H1 (cell line): ENCODE measurements at regions not wholly inside any gene's neighbourhood (a gene's known extent, or its start where the extent isn't known, plus 50 kb on each side); places are given as distances from the start of the nearest gene placed in this dataset.

Experiments used
- CTCF ChIA-PET: fragments of 300-600 bp; sonication (Branson Sonifier 250); formaldehyde crosslinking; loops from one replicate; lab custom pipeline; 2021; ENCODE audit not compliant: partially characterized antibody; lab: Charles Lee
- POLR2A ChIA-PET: fragments of 300-600 bp; sonication (Branson Sonifier 250); formaldehyde crosslinking; loops from one replicate; lab custom pipeline; 2021; ENCODE audit warnings: inconsistent platforms; ENCODE audit not compliant: partially characterized antibody; lab: Charles Lee
- DNase-seq, 2 experiments: peaks; one replicate each; pipeline versions ENCODE4 v3.0.0 to v3.0.0-alpha.2; 2010 to 2022; ENCODE audit warnings: low spot score in 2 of 2, low read depth in 1 of 2, mixed read lengths in 1 of 2
- FAIRE-seq: peaks from 2 replicates; lab custom pipeline; 2011; peaks lifted over from hg19 to GRCh38; lab: Jason Lieb, UNC
- H2AFZ ChIP-seq: 2 replicates; pipeline ENCODE4 v1.8.1; 2012; ENCODE audit warnings: low read length, inconsistent platforms
- H2AK5ac ChIP-seq: 2 replicates; pipeline ENCODE4 v1.6.1; 2013; ENCODE audit warnings: low read depth, low read length
- H2BK120ac ChIP-seq: replicated peaks from 2 replicates; pipeline ENCODE3; 2013; ENCODE audit warnings: low read depth, low read length, inconsistent platforms
- H2BK12ac ChIP-seq: 2 replicates; pipeline ENCODE4 v1.6.1; 2013; ENCODE audit warnings: low read depth, low read length
- H2BK15ac ChIP-seq: 2 replicates; pipeline ENCODE4 v1.6.1; 2013; ENCODE audit warnings: low read length
- H2BK20ac ChIP-seq: 2 replicates; pipeline ENCODE4 v1.6.1; 2013; ENCODE audit warnings: low read length
- H2BK5ac ChIP-seq: 2 replicates; pipeline ENCODE4 v1.6.1; 2013; ENCODE audit warnings: low read depth, low read length
- H3K14ac ChIP-seq: 2 replicates; pipeline ENCODE4 v1.6.1; 2013; ENCODE audit warnings: inconsistent platforms; ENCODE audit not compliant: insufficient read length
- H3K18ac ChIP-seq: 2 replicates; pipeline ENCODE4 v1.6.1; 2013; ENCODE audit warnings: low read length; ENCODE audit errors: extremely low read depth
- H3K23ac ChIP-seq: 2 replicates; pipeline ENCODE4 v1.6.1; 2013; ENCODE audit warnings: inconsistent platforms; ENCODE audit not compliant: insufficient read length
- H3K23me2 ChIP-seq: 2 replicates; pipeline ENCODE4 v1.6.1; 2013; ENCODE audit warnings: low read depth, low read length
- H3K27ac ChIP-seq: 2 replicates; pipeline ENCODE4 v1.6.1; 2011; ENCODE audit warnings: low read depth, low read length, inconsistent platforms
- H3K27me3 ChIP-seq, 4 experiments: replicated peaks in 1 of 4; 1 replicate in 1 of 4; 2 replicates in 3 of 4; pipeline versions ENCODE4 v1.6.1 to v1.8.1; 2011 to 2013; ENCODE audit warnings: low read length in 3 of 4, mild to moderate bottlenecking in 3 of 4, inconsistent platforms in 2 of 4, mixed read lengths in 2 of 4, moderate library complexity in 1 of 4; ENCODE audit not compliant: control insufficient read depth in 3 of 4, insufficient read depth in 3 of 4; ENCODE audit errors: extremely low read depth in 1 of 4
- H3K36me3 ChIP-seq, 4 experiments: 2 replicates each; pipeline versions ENCODE4 v1.6.1 to v1.8.1; 2011 to 2013; ENCODE audit warnings: mild to moderate bottlenecking in 4 of 4, low read length in 3 of 4, moderate library complexity in 2 of 4, control low read depth in 1 of 4, inconsistent platforms in 1 of 4; ENCODE audit not compliant: insufficient read depth in 4 of 4, control insufficient read depth in 2 of 4
- H3K4ac ChIP-seq: replicated peaks from 2 replicates; pipeline ENCODE3; 2013; ENCODE audit warnings: low read length, low read depth, mixed read lengths, inconsistent platforms; ENCODE audit not compliant: insufficient read length
- H3K4me1 ChIP-seq, 4 experiments: replicated peaks in 1 of 4; 1 replicate in 1 of 4; 2 replicates in 3 of 4; pipeline versions ENCODE4 v1.6.1 to v1.8.1; 2011 to 2013; ENCODE audit warnings: low read length in 3 of 4, inconsistent platforms in 2 of 4, mixed read lengths in 1 of 4; ENCODE audit not compliant: insufficient read depth in 4 of 4, control insufficient read depth in 3 of 4
- H3K4me2 ChIP-seq, 2 experiments: 2 replicates each; pipeline versions ENCODE4 v1.6.1 to v1.8.1; 2011 to 2013; ENCODE audit warnings: low read depth in 2 of 2, low read length in 2 of 2, control low read depth in 1 of 2, inconsistent platforms in 1 of 2, mild to moderate bottlenecking in 1 of 2; ENCODE audit not compliant: insufficient read depth in 1 of 2
- H3K4me3 ChIP-seq, 4 experiments: fragments of 200-600, 300-600 bp in 1 of 4; sonication (generic), shearing (Covaris generic), sonication (Bioruptor Twin) in 1 of 4; 2 replicates each; pipeline versions ENCODE4 v1.5.1 to v1.8.1; 2011 to 2016; ENCODE audit warnings: low read length in 4 of 4, low read depth in 3 of 4, control low read depth in 2 of 4, inconsistent platforms in 2 of 4, mild to moderate bottlenecking in 2 of 4, mixed read lengths in 1 of 4, moderate library complexity in 1 of 4; ENCODE audit not compliant: insufficient read depth in 2 of 4; ENCODE audit errors: extremely low read depth in 1 of 4
- H3K56ac ChIP-seq: replicated peaks from 2 replicates; pipeline ENCODE3; 2013; ENCODE audit warnings: low read depth, mild to moderate bottlenecking, mixed read lengths, low read length, inconsistent platforms; ENCODE audit not compliant: insufficient read length
- H3K79me1 ChIP-seq: 2 replicates; pipeline ENCODE4 v1.6.1; 2013; ENCODE audit warnings: low read depth, low read length, control low read depth
- H3K79me2 ChIP-seq, 2 experiments: 2 replicates each; pipeline versions ENCODE4 v1.6.1 to v1.8.1; 2012 to 2013; ENCODE audit warnings: low read length in 2 of 2, mild to moderate bottlenecking in 2 of 2, inconsistent platforms in 1 of 2; ENCODE audit not compliant: insufficient read depth in 2 of 2, control insufficient read depth in 1 of 2
- H3K9ac ChIP-seq, 4 experiments: replicated peaks in 1 of 4; 1 replicate in 1 of 4; 2 replicates in 3 of 4; pipeline versions ENCODE4 v1.6.1 to v1.8.1; 2011 to 2013; ENCODE audit warnings: low read depth in 3 of 4, low read length in 3 of 4, control low read depth in 2 of 4, mild to moderate bottlenecking in 2 of 4, moderate library complexity in 2 of 4, inconsistent platforms in 1 of 4; ENCODE audit errors: extremely low read depth in 1 of 4
- H3K9me3 ChIP-seq, 2 experiments: 2 replicates each; pipeline versions ENCODE4 v1.6.1 to v1.8.1; 2012 to 2013; ENCODE audit warnings: mild to moderate bottlenecking in 2 of 2, moderate library complexity in 2 of 2, control low read depth in 1 of 2, inconsistent platforms in 1 of 2, low read depth in 1 of 2, low read length in 1 of 2, mixed read lengths in 1 of 2; ENCODE audit not compliant: insufficient read depth in 2 of 2
- H4K20me1 ChIP-seq, 2 experiments: replicated peaks in 1 of 2; 2 replicates each; pipeline versions ENCODE3 to v1.8.1; 2011 to 2013; ENCODE audit warnings: inconsistent platforms in 2 of 2, low read length in 2 of 2, mild to moderate bottlenecking in 1 of 2; ENCODE audit not compliant: insufficient read depth in 2 of 2, control insufficient read depth in 1 of 2
- H4K5ac ChIP-seq: 2 replicates; pipeline ENCODE4 v1.6.1; 2013; ENCODE audit warnings: low read length, low read depth, mixed read lengths, inconsistent platforms; ENCODE audit not compliant: insufficient read length
- H4K8ac ChIP-seq: 2 replicates; pipeline ENCODE4 v1.8.0; 2013; ENCODE audit warnings: mild to moderate bottlenecking, moderate library complexity, low read length, inconsistent platforms; ENCODE audit not compliant: insufficient read depth; ENCODE audit errors: extremely low read depth
- H4K91ac ChIP-seq: replicated peaks from 2 replicates; pipeline ENCODE3; 2013; ENCODE audit warnings: low read length, mixed read lengths, inconsistent platforms; ENCODE audit not compliant: insufficient read length
- BRCA1 ChIP-seq: IDR thresholded peaks from 2 replicates; pipeline ENCODE4 v1.6.1; 2012; ENCODE audit warnings: low read depth, low read length, improper control_type of control experiment
- EZH2 ChIP-seq: fragments of 200-600 bp; sonication (generic); IDR thresholded peaks from 2 replicates; pipeline ENCODE4 v1.7.1; 2012; ENCODE audit warnings: low read depth, mild to moderate bottlenecking, moderate library complexity, low read length, inconsistent platforms; ENCODE audit not compliant: severe bottlenecking
- SIX5 ChIP-seq: IDR thresholded peaks from 2 replicates; pipeline ENCODE4 v1.6.1; 2011; ENCODE audit warnings: mild to moderate bottlenecking, low read depth, low read length
- TBP ChIP-seq: IDR thresholded peaks from 2 replicates; pipeline ENCODE4 v1.6.1; 2011; ENCODE audit warnings: low read depth, low read length, improper control_type of control experiment
- TCF12 ChIP-seq: IDR thresholded peaks from 2 replicates; pipeline ENCODE4 v1.6.1; 2011; ENCODE audit warnings: low read depth, mild to moderate bottlenecking, low read length
- ZNF274 ChIP-seq: IDR thresholded peaks from 2 replicates; pipeline ENCODE4 v1.7.0; 2012; ENCODE audit warnings: low read length, borderline replicate concordance; ENCODE audit errors: extremely low read depth
- WGBS, 2 experiments: shearing (Covaris generic) in 1 of 2; methylation state at CpG; one replicate each; pipeline versions ENCODE4 v1.1.6 to v1.1.7; 2013 to 2015; ENCODE audit warnings: low lambda C conversion rate in 2 of 2, mixed read lengths in 2 of 2, inconsistent platforms in 1 of 2, low coverage in 1 of 2, missing lambda C conversion rate in 1 of 2; ENCODE audit not compliant: insufficient replicate concordance in 2 of 2, insufficient coverage in 1 of 2, insufficient read length in 1 of 2; ENCODE audit errors: extremely low coverage in 1 of 2, missing lambda C conversion rate in 1 of 2; 5-methylcytosine and 5-hydroxymethylcytosine counted together

DNA sequence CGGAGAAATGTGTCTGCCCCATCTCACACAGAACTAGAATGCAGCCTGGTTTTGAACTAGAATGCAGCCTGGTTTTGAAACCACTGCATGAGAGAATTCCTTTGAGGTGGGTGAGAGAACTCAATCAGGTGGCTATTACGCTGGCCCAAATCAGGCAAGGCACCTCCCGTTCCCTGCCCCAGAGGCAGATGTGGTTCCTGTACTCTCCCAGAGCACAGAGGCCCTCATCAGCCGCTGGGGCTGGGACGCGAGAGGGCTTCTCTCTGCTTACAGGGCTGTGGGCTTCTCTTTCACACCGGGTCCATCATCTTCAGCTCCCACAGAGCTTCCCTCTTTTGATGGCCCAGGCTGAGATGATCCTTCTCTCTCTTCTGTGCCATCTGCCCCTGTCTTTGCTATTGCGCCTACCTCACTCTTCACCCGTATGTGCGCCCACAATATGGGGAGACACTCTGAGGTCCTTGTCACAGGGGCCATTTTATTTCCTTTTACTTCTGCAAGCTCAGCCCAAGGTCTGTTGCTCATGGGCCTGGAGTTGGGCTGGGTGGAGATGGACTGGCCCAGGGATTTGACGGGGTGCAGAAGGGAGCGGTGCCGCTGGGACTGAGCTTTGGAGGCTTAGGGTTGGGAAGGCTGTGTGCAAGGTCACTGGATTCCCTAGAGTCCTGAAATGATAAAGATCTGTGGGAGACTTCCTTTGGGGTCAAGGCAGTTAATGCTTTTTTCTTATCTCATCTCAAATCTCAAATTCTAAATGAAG is 84.4 kb upstream of the HS6ST1 start:
- Histone ChIP-seq H4K5ac (no peak overlapping the region), H4K8ac (0 out of 2 replicates have a peak overlapping the region, but pooled peaks have one; percentile 3), H3K9ac (no peak overlapping the region), H3K9me3 (no peaks in the 10 kb centered on the region), H3K23ac (no peak overlapping the region), H3K4me2 (no peak overlapping the region), H3K27me3 (no peaks in the 10 kb centered on the region), H3K18ac (no peak overlapping the region), H2BK5ac (no peak overlapping the region), H2AFZ (no peak overlapping the region), H4K20me1 (no peaks in the 10 kb centered on the region), H3K4me1 (peaks cover 0 to 13% (median 6%) of the 10 kb centered on the region in 4 experiments; a peak in 6 of 7 replicates), H3K4me3 (no peak overlapping the region), H4K91ac (no peak overlapping the region), H3K79me2 (no peaks in the 10 kb centered on the region), H3K56ac (no peak overlapping the region), H2BK120ac (no peak overlapping the region), H3K36me3 (no peaks in the 10 kb centered on the region), H2AK5ac (no peak overlapping the region), H2BK12ac (no peak overlapping the region), H2BK15ac (peak overlapping the region; percentile 10; the same call in 1 of the 2 replicates), H3K27ac (no peak overlapping the region), H3K23me2 (no peaks in the 10 kb centered on the region), H3K79me1 (no peaks in the 10 kb centered on the region), H3K4ac (no peak overlapping the region), H2BK20ac (no peak overlapping the region), H3K14ac (no peak overlapping the region)
- ChIA-PET POLR2A (no interaction called here), CTCF (interaction anchor here (1.2 to 2.9 kb wide), 2 partner anchors 15 to 16 kb away, joined by 4 to 12 read pairs; no protein-coding TSS in a partner anchor)
- TF ChIP-seq EZH2 (no peak), TBP (no peak), TCF12 (no peak), SIX5 (no peak), BRCA1 (no peak), ZNF274 (no peak)
- FAIRE-seq (no peak), DNase-seq (no peak)
- 72% methylated on average over 11 of the region's 13 CpGs; no CpG with 5 or more reads in 1 of the 2 experiments for WGBS, 2 experiments
